ENCODE measurements at regions not wholly inside any gene's neighbourhood (a gene's known extent, or its start where the extent isn't known, plus 50 kb on each side); places are given as distances from the start of the nearest gene placed in this dataset.
"Not testable (repeated sequence)": the region's sequence is repeated elsewhere in the genome, so short reads cannot be mapped to it uniquely, and the experiment has no call there.

DNA sequence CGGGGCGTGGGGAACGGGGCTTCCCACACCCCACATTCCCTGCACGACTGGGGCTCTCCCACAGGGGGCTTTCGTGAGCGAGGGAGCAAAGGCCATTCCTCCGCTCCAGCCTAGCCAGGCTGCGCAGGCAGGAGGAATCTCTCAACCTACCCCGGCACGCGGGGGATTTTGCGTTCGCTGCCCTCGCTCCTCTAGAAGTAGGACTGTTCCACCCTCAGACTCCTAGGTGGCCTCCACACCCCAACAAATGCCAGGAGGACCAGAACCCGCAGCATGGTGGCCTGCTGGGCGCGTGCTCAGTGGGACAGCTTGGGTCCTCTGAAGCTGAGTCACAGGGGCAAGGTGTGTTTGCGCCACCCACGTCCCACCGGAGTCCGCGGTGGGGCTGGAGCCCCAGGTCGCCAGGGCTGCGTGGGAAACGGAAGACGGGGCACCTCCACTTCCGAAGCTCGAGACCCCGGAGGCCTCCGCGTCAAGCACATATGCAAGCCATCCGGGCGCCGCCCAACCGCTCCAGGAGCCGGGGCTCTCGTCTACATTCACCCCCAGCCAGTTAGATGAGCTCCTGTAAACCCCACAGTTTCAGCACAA lies 1938.5 kb upstream of the DEFB115 start:
- no peak for DNase-seq (ENCODE audit: low read depth)
- H3K4me3 ChIP-seq (ENCODE audit: low read depth, low read length) = no peak overlapping the region

DNA sequence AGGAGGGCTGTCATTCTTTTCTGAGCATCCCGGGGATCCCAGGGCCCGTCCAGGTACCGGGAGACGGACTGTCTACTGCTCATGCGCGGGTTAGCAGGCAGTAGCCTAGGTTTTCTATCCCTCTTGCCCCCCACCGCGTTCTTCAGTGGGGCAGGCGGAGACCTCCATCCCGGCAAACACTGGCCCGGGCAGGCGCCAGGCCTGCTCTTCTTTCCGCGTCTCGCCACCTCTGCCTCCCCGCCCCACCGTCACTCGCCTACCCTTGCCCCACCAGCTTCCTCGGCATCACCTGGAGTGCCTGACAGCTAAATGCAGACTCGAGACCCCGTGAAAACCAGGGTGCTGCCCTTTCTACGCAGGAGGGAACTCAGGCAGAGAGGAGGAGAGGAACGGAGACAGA lies 1937.7 kb upstream of the DEFB115 start:
- no peak for DNase-seq (ENCODE audit: low read depth)

DNA sequence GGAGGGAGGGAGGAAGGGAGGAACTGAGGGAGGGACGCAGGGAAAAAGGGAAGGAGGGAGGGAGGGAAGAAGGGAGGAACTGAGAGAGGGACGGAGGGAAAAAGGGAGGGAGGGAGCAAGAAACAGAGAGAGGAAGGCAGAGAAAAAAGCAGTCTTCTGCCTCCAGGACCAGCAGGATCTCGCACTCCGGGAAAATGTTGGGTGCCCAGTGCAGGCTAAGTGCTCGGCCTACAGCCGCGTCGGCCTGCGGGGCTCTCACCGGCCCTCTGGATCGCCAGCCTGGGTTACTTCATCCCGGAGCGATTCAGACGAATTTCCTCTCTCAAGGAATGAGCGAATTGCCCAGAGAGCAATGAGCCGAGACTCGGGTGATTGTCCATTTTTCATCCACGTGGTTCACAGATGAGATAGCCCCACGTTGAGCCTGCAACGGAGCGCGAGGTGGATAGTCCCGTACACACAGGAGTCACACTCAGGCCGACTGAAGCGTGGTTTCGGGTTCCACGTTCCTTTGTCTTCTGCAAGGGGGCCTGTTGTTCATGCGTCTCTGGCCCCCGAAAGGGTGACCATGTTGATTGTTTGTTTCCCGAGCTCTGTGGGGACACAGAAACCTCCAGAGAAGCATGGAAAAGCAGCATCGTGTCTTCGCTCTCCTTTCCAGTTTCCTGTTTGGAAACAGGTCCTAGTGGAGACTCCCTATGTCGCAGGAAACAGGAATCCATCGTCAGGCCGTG lies 1937.1 kb upstream of the DEFB115 start:
- not testable (repeated sequence) for H3K4me3 ChIP-seq (ENCODE audit: low read depth, low read length); DNase-seq (ENCODE audit: low read depth)

More for the DNA sequence above, 1937.7 kb upstream of the DEFB115 start:
- no peak overlapping the region for H3K4me3 ChIP-seq (ENCODE audit: low read depth, low read length)

DNA sequence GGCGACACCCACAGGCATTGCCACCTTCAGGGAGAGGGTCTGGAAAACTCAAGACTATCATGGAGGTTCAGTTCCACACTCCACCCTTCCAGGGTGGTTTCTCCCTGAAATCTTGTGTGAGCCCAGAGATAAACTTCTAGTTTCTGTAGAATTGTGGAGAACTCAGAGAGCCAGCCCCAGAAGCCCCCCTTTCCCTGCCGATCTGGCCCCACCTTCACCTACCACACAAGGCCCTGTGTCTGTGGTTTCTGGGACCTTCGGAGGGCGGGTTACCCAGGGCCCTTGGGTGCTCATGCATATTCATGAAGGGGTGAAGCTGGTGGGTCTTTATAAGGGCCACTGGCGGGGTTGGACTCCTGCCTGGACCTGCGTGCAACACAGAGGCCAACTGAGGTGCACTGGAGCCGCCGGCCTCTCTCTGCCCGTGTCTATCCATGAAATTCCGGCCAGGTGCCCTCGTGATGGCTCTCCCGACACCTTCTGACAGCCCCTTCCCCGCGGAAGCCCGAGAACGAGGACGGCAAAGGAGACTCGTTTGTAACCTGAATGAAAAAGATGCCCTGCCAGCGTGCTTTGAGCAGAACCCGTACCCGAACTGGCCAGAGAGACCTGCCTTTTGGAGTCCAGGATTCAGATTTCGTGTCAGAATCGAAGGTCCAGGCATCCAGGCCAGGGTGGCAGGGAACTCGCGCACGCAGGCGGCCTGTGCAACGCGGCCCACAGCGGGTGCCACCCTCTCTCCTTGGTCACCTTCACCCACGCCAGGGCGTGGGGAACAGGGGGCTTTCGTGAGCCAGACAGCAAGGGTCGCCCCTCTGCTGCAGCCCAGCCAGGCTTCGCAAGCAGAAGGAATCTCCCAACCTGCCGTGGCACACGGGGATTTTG lies 1933.6 kb upstream of the DEFB115 start:
- not testable (repeated sequence) for DNase-seq (ENCODE audit: low read depth); H3K4me3 ChIP-seq (ENCODE audit: low read depth, low read length)

DNA sequence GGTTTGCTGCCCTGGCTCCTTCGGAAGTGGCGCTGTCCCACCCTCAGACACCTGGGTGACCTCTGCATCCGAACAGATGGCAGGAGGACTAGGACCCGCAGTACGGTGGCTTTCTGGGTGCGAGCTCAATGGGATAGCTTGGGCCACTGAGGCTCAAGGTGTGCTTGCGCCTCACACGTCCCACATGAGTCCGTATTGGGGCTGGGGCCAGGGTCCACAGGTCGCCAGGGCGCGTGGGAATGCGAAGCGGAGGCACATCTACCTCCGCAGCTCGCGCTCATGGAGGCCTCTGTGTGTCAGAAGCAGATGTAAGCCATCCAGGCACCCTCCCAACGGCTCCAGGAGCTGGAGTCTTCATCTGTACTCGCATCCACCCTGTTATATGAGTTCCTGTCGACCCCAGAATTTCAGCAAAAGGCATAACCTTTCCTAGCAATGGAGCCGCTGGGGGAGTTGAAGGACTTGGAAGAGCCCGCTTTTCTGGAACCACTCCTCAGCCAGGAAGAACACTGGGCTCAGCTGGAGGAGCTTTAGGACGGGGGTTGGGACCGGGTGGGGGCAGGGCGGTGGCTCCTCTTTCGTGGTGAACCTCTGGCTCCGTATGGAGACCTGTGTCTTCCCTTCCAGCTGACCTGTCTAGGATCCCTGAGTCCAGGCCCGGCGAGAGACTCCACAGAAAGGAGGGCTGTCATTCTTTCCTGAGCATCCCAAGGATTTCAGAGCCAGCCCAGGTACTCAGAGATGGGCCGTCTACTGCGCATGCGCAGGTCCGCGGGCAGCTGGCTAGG lies 1932.8 kb upstream of the DEFB115 start:
- DNase-seq (ENCODE audit: low read depth); H3K4me3 ChIP-seq (ENCODE audit: low read depth, low read length): not testable (repeated sequence)

DNA sequence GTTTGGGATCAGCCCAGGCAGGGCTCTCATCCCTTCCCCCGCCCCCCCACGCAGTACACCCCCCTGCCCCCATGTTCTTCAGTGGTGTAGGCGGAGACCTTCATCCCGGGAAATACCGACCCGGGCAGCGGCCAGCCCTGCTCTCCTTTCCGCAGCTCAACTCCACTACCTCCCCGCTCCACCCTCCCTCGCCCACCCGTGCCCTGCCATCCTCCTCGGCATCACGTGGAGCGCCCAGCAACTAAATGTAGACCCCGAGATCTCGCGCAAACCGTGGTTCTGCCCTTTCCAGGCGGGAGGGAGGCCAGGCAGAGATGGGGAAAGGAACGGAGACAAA lies 1932.2 kb upstream of the DEFB115 start:
- DNase-seq (ENCODE audit: low read depth) = no peak
- no peak overlapping the region for H3K4me3 ChIP-seq (ENCODE audit: low read depth, low read length)

DNA sequence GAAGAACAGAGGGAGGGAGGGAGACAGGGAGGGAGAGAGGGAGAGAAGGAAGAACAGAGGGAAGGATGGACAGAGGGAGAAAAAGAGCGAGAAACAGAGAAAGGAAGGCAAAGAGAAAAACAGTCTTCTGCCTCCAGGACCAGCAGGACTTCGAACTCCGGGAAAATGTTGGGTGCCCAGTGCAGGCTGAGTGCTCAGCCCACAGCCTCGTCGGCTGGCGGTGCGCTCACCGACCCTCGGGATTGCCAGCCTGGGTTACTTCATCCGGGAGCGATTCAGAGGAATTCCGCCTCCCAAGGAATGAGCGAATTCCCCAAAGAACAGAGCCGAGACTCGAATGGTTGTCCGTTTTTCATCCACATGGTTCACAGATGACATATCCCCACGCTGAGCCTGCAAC lies 1931.7 kb upstream of the DEFB115 start:
- DNase-seq (ENCODE audit: low read depth); H3K4me3 ChIP-seq (ENCODE audit: low read depth, low read length): not testable (repeated sequence)

DNA sequence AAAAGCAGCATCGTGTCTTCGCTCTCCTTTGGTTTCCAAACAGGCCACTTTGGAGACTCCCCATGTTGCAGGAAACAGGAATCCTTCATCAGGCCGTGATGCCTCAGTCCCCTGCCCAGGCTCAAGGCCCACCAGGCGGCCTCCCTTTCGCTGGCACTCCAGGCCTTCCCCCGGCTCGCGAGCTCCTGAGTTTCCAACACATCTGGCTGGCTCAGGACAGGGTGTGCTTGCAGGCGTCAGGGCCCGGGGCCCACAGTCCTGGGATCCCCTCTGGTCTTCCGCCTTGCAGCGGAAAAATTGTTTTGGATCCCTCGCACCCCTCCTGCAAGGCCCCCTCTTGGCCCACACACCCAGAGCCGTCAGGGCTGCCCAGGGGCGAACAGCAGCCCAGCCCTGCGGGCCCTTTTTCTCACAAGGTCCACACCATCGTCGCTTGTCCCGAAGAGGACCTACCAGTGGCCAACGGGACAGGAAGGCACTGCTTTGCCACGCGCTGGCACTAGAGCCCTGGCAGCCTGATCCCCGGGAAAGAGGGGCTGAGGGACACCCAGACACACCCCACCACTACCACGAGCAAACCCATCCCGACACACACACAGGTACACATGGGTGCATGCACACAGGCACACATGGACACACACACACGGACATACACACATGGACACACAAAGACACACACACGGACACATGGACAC lies 1930.9 kb upstream of the DEFB115 start:
- H3K4me3 ChIP-seq (ENCODE audit: low read depth, low read length) = no peak overlapping the region
- no peak for DNase-seq (ENCODE audit: low read depth)

DNA sequence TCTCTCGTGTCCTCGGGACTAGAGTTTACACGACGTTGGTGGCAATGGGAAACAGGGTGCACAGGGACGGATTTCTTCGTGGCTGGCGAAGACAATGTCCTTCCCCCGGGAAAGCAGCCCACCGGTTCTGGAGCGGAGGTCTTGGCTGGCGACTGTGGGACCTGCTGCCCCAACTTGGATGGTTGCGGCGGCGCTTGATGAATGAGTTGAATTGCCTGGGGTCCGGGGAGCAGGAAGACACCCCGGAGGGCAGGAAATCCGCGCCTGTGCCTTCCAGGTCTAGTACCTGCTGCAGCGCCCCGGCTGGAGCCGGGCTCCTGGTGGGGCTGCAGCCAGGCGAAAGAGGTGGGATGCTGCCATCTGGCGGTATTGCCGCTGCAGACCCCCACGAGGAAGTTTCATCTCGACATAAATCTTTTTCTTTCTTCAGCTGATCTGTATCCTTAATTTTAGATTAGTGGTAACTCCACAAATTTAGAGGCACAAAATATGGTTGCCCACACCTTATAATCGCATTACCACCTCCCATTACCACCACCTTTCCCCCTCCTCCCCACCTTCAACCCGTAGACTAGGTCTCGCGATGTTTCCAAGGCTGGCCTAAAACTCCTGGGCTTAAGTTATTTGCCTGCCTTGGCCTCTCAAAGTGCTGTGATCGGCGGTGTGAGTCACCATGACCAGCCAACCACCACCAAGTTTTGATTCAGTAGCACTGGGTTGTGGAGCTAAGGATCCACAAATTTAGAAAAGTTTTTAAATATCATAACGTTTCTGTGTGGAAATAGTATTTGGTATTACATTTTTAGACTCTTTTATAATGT lies 1929.7 kb upstream of the DEFB115 start:
- not testable (repeated sequence) for DNase-seq (ENCODE audit: low read depth); H3K4me3 ChIP-seq (ENCODE audit: low read depth, low read length)

DNA sequence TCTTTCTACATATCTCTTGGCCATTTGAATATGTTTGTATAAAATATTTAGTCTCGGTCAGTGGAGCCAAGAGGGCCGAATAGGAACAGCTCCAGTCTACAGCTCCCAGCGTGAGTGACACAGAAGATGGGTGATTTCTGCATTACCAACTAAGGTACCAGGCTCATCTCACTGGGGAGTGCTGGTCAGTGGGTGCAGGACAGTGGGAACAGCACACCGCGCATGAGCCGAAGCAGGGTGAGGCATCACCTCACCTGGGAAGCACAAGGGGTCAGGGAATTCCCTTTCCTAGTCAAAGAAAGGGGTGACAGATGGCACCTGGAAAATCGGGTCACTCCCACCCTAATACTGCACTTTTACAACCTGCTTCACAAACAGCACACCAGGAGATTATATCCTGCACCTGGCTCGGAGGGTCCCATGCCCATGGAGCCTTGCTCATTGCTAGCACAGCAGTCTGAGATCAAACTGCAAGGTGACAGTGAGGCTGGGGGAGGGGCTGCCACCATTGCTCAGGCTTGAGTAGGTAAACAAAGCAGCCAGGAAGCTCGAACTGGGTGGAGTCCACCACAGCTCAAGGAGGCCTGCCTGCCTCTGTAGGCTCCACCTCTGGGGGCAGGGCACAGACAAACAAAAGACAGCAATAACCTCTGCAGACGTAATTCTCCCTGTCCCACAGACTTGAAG lies 1926.9 kb upstream of the DEFB115 start:
- DNase-seq (ENCODE audit: low read depth); H3K4me3 ChIP-seq (ENCODE audit: low read depth, low read length): not testable (repeated sequence)

DNA sequence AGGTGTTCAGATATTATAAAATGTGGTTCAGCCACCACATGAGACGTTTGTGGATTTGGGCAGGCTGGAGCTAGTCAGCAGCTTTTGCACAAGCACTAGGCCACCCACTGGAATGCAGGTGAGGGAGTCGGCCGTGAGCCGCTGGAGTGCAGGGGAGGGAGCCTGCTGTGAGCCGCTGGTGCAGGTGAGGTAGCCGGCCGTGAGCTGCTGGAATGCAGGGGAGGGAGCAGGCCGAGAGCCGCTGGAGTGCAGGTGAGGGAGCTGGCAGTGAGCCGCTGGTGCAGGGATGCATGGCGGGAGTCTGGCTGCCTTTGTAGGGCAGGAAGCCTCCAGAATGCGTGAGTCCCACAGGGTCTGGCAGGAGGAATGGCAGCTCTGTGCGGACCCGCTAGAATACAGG lies 1907.6 kb upstream of the DEFB115 start:
- no peak for DNase-seq (ENCODE audit: low read depth)
- no peak overlapping the region for H3K4me3 ChIP-seq (ENCODE audit: low read depth, low read length)

DNA sequence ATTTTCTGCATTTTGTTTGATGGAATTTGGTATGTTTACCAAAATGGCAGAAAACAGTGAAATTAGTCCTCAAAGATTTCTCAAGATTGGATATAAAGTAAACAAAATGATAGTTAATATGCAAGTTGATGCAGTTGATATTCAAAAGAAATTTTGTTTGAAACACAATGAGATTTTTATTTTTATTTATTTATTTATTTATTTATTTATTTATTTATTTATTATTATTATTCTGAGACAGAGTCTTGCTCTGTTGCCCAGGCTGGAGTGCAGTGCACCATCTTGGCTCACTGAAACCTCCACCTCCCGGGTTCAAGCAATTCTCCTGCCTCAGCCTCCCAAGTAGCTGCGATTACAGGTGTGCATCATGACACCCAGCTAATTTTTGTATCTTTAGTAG lies 1881.5 kb upstream of the DEFB115 start:
- not testable (repeated sequence) for H3K4me3 ChIP-seq (ENCODE audit: low read depth, low read length); DNase-seq (ENCODE audit: low read depth)

DNA sequence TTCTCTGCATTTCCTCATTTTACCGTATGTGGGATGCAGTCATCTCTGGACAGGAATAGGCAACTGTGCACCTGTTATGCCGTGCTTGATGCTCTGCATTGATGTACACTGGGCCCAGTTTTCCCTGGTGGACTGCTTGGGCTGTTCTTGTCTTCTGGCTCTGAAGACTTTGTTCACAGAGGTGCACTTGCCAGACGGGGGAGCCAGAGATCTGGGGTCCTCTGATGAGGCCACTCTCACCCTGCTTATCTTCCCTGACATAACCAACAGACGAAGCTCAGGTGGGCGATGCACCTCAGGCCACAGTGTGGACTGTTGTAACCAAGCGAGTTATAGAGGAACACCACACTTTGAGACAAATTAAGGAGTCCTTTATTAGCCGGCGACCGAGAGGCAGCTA lies 1864.6 kb upstream of the DEFB115 start:
- not testable (repeated sequence) for H3K4me3 ChIP-seq (ENCODE audit: low read depth, low read length); DNase-seq (ENCODE audit: low read depth)

DNA sequence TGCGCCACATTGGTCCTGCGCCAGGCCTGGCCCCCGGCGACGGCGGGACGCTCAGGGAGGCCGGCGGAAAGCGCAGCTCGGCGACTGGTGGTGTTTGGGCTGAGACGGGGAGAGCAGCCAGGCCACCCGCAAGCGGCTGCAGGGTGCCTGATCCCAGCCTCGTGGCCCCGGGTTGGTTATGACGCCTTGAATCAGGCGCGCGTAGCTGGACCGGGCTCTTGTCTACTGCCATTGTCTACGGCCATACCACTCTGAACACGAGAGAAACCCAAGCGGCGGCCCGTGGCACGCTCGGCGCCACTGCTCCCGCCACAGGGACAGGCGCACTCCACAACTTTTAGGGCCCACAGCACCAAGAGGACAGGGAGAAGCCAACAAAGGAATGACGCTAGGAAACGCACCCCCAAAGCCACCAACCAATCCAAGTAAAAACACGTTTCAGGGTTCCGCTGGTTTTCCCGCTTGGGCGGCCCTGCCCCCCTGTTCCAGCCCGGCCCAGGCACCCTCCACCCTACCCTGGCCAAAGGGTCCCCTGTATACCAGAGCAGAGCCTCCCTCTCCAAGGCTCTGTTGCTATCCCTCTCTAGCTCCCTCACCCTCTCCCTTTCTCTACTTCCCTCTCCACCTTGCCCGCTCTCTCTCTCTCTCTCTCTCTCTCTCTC lies 1849.3 kb upstream of the DEFB115 start:
- DNase-seq (ENCODE audit: low read depth) = no peak

DNA sequence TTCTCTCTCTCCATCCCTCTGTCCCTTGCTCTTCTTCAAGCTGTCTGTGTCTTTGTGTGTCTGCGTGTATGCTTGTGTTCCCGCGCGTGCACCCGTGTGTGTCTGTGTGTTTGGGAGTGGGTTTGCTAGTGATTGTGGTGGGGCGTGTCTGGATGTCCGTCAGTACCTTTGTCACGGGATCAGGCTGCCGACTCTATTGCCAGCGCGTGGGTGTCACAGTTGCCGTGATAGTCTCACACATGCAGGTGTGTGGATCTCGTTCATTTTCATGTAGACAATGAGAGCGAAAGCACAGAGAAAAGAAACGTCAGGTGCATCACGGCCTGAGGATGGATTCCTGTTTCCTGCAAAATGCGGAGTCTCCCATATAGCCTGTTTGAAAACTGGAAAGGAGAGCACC lies 1848.8 kb upstream of the DEFB115 start:
- not testable (repeated sequence) for H3K4me3 ChIP-seq (ENCODE audit: low read depth, low read length); DNase-seq (ENCODE audit: low read depth)

More for the DNA sequence above, 1849.3 kb upstream of the DEFB115 start:
- H3K4me3 ChIP-seq (ENCODE audit: low read depth, low read length) = no peak overlapping the region

DNA sequence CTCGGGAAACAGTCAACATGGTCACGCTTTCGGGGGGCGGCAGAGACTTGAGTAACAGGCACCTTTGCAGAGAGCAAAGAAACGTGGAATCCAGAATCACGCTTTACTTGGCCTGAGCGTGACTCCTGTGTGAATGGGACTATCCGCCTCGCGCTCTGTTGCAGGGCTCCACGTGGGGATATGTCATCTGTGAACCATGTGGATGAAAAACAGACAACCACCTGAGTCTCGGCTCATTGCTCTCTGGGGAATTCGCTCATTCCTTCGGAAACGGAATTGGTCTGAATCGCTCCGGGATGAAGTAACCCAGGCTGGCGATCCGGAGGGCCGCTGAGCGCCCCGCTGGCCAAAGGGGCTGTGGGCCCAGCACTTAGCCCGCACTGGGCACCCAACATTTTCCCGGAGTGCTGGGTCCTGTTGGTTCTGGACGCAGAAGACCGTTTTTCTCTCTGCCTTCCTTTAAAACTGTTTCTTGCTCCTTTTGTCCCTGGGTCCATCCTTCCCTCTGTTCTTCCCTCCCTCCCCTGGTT lies 1848.2 kb upstream of the DEFB115 start:
- not testable (repeated sequence) for DNase-seq (ENCODE audit: low read depth); H3K4me3 ChIP-seq (ENCODE audit: low read depth, low read length)
